Type B pancreatic cell (in vitro differentiated cells): ENCODE measurements at regions not wholly inside any gene's neighbourhood (a gene's known extent, or its start where the extent isn't known, plus 50 kb on each side); places are given as distances from the start of the nearest gene placed in this dataset.

Source experiments
- DNase-seq: peaks from one replicate; pipeline ENCODE4 v3.0.0; 2021; ENCODE audit warnings: mixed read lengths; ENCODE audit not compliant: unreplicated experiment; ENCODE audit errors: extremely low spot score
- H3K27ac Mint-ChIP-seq: 2 replicates; pipeline ENCODE4 v1.8.0; 2021; ENCODE audit warnings: mild to moderate bottlenecking, mixed read lengths
- H3K27me3 Mint-ChIP-seq: 2 replicates; pipeline ENCODE4 v1.8.0; 2021; ENCODE audit warnings: mixed read lengths
- H3K36me3 Mint-ChIP-seq: 2 replicates; pipeline ENCODE4 v1.8.0; 2021; ENCODE audit warnings: mixed read lengths
- H3K4me1 Mint-ChIP-seq: one replicate; pipeline ENCODE4 v1.8.0; 2021; ENCODE audit warnings: mixed read lengths; ENCODE audit not compliant: unreplicated experiment
- H3K4me3 Mint-ChIP-seq: 2 replicates; pipeline ENCODE4 v1.8.0; 2021; ENCODE audit warnings: mild to moderate bottlenecking, mixed read lengths
- H3K9me3 Mint-ChIP-seq: 2 replicates; pipeline ENCODE4 v1.8.0; 2021; ENCODE audit warnings: mixed read lengths
- TF ChIP-seq, protein P1 (sequence below): fragments of 200-600 bp; sonication (generic); conservative IDR thresholded peaks from 2 replicates; pipeline ENCODE4 v1.5.0; 2021; ENCODE audit warnings: antibody characterized with exemption, mild to moderate bottlenecking

- Mint-ChIP-seq H3K36me3 (no peaks in the 10 kb centered on the region), H3K27me3 (peaks cover 46% of the 10 kb centered on the region), H3K9me3 (no peaks in the 10 kb centered on the region), H3K4me3 (no peak overlapping the region), H3K4me1 (no peaks in the 10 kb centered on the region), H3K27ac (no peak overlapping the region)
- DNase-seq = no peak
- TF ChIP-seq, protein P1, sequence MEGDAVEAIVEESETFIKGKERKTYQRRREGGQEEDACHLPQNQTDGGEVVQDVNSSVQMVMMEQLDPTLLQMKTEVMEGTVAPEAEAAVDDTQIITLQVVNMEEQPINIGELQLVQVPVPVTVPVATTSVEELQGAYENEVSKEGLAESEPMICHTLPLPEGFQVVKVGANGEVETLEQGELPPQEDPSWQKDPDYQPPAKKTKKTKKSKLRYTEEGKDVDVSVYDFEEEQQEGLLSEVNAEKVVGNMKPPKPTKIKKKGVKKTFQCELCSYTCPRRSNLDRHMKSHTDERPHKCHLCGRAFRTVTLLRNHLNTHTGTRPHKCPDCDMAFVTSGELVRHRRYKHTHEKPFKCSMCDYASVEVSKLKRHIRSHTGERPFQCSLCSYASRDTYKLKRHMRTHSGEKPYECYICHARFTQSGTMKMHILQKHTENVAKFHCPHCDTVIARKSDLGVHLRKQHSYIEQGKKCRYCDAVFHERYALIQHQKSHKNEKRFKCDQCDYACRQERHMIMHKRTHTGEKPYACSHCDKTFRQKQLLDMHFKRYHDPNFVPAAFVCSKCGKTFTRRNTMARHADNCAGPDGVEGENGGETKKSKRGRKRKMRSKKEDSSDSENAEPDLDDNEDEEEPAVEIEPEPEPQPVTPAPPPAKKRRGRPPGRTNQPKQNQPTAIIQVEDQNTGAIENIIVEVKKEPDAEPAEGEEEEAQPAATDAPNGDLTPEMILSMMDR = no peak
Measured at GRCh38 chr11:45538363-45538762, 127.1 kb downstream of the CHST1 start.

DNA sequence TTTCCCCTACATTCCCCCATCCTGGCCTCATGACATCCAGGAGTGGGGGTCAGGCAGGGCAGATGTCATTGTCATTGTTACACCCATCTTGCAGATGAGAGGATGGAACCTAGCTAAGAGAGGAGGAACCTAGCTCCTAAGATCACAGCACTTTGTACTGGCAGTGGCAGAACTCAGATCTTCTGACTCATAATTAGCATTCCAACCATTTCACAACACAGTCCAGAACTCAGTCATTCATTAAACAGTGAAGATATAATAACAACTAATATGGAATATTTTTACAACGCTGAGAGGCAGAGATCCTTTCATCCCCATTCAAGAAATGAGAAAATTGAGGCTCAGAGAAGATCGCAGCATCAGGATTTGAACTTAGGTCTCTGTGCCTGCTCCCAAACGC lies 127.8 kb downstream of the CHST1 start:
- Mint-ChIP-seq H3K9me3 (no peaks in the 10 kb centered on the region), H3K4me3 (no peak overlapping the region), H3K27me3 (peaks cover 48% of the 10 kb centered on the region), H3K27ac (no peak overlapping the region), H3K4me1 (no peaks in the 10 kb centered on the region), H3K36me3 (no peaks in the 10 kb centered on the region)
- DNase-seq = no peak
- TF ChIP-seq, protein P1 = no peak

- no peaks in the 10 kb centered on the region for H3K4me1 Mint-ChIP-seq
- TF ChIP-seq, protein P1 = no peak
Measured at GRCh38 chr11:45535033-45535432, 130.4 kb downstream of the CHST1 start.

GRCh38 chr11:45534132-45534531 lies 131.3 kb downstream of the CHST1 start:
- Mint-ChIP-seq H3K9me3 (no peaks in the 10 kb centered on the region), H3K27me3 (peaks cover 38% of the 10 kb centered on the region), H3K4me1 (no peaks in the 10 kb centered on the region), H3K36me3 (no peaks in the 10 kb centered on the region), H3K4me3 (no peak overlapping the region), H3K27ac (no peak overlapping the region)
- DNase-seq = no peak
- TF ChIP-seq, protein P1 = no peak

More at GRCh38 chr11:45535033-45535432, 130.4 kb downstream of the CHST1 start:
- no peaks in the 10 kb centered on the region for H3K9me3 Mint-ChIP-seq
- H3K36me3 Mint-ChIP-seq = no peaks in the 10 kb centered on the region
- DNase-seq = no peak
- H3K27me3 Mint-ChIP-seq = peaks cover 38% of the 10 kb centered on the region
- no peak overlapping the region for H3K4me3 Mint-ChIP-seq
- no peak overlapping the region for H3K27ac Mint-ChIP-seq

DNA sequence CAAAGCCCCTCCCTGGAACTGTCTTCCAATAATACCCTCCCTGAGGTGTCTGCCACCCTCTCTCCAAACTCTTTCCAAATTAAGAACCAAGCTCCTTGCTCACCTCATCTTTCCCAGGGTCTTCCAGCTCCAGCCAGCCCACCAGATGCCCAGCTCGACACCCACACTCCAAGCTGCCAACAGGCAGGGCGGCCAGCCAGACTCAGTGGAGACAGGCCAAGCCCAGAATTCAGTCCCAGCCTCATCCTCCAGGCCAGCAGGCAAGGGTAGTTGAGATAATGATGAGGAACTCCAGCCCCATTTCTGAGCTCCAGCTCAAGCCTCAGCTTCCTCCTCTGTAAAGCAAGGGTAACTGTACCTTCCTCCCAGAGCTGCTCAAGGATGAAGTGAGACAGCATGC lies 132.9 kb downstream of the CHST1 start:
- Mint-ChIP-seq H3K4me1 (no peaks in the 10 kb centered on the region), H3K27me3 (peaks cover 38% of the 10 kb centered on the region), H3K9me3 (no peaks in the 10 kb centered on the region), H3K4me3 (no peak overlapping the region), H3K27ac (no peak overlapping the region), H3K36me3 (no peaks in the 10 kb centered on the region)
- TF ChIP-seq, protein P1 = no peak
- DNase-seq = no peak

GRCh38 chr11:45530776-45531175 lies 134.6 kb downstream of the CHST1 start:
- TF ChIP-seq, protein P1 = no peak
- Mint-ChIP-seq H3K4me1 (no peaks in the 10 kb centered on the region), H3K36me3 (no peaks in the 10 kb centered on the region), H3K9me3 (no peaks in the 10 kb centered on the region), H3K4me3 (no peak overlapping the region), H3K27ac (no peak overlapping the region), H3K27me3 (peaks cover 26% of the 10 kb centered on the region)
- DNase-seq = no peak
